Pancreas (tissue), 10 donors: ENCODE measurements at regions not wholly inside any gene's neighbourhood (a gene's known extent, or its start where the extent isn't known, plus 50 kb on each side); places are given as distances from the start of the nearest gene placed in this dataset.

Experiments
- ATAC-seq, 4 donors: fragments of 200-7000 bp; cut with Tn5 transposase; one replicate each; pipeline versions ENCODE4 v1.8.0 to v1.9.1; 2020; ENCODE audit warnings: mild to moderate bottlenecking in 4 of 4, moderate library complexity in 4 of 4
- DNase-seq, 6 donors: peaks; one replicate each; pipeline ENCODE4 v3.0.0-alpha.2; 2020
- FAIRE-seq: peaks from 2 replicates; lab custom pipeline; 2012; peaks lifted over from hg19 to GRCh38; lab: Jason Lieb, UNC
- H3K27ac ChIP-seq, 4 donors: fragments of 200-600 bp; sonication (generic); 1 replicate in 3 of 4; 2 replicates in 1 of 4; pipeline versions ENCODE4 v1.5.0 to v1.8.0; 2020
- H3K27me3 ChIP-seq, 4 donors: fragments of 200-600 bp; one replicate each; pipeline ENCODE4 v1.8.0; 2021
- H3K36me3 ChIP-seq, 3 donors: fragments of 200-600 bp; sonication (generic) in 1 of 3; one replicate each; pipeline versions ENCODE4 v1.5.0 to v1.8.0; 2020 to 2021
- H3K4me1 ChIP-seq, 3 donors: fragments of 200-600 bp; one replicate each; pipeline ENCODE4 v1.8.0; 2021
- H3K4me3 ChIP-seq, 4 donors: fragments of 200-600 bp; sonication (generic) in 2 of 4; one replicate each; pipeline versions ENCODE4 v1.5.0 to v1.8.0; 2020 to 2021
- H3K9me3 ChIP-seq, 4 donors: fragments of 200-600 bp; one replicate each; pipeline ENCODE4 v1.8.0; 2021
- CTCF ChIP-seq, 4 donors: fragments of 200-600 bp; sonication (generic) in 3 of 4; IDR thresholded peaks; one replicate each; pipeline versions ENCODE4 v1.5.0 to v1.8.0; 2021; ENCODE audit warnings: antibody characterized with exemption in 4 of 4
- WGBS, 2 donors: extraction: QIAGEN DNeasy Blood & Tissue Kit; methylation state at CpG; one replicate each; pipeline ENCODE4 v1.1.7; 2013; 5-methylcytosine and 5-hydroxymethylcytosine counted together
- intact Hi-C, 3 donors: fragments of 100-400 bp; cut with DNase I; formaldehyde crosslinking; loops; one replicate each; pipeline versions ENCODE4 v1.11.1 to v1.14.2; 2022
- donor health status: healthy with polysubstance abuse.
- donor health status: DM: no; HTN: no; CAD: no; lungs with moderate emphysema.
- donor health status: DM: no; HTN: no; CAD: no.
- donor health status: control.
- donor health status: control.
- donor health status: Bipolar disorder and iron deficiency.
- donor health status: DM: yes; HTN: yes; CAD: no.
- donor health status: DM: no; HTN: no; CAD: no.
- donor health status: DM: no; HTN: no; CAD: no.
- donor health status: DM: yes; HTN: yes; CAD: no.

GRCh38 chr10:112095731-112096130 lies 87.8 kb downstream of the GPAM start:
- no peaks in the 10 kb centered on the region for H3K36me3 ChIP-seq
- no peak for FAIRE-seq

GRCh38 chr10:112098682-112099081 lies 84.9 kb downstream of the GPAM start:
- no peak for FAIRE-seq
- intact Hi-C loops: no loop called here
- Histone ChIP-seq H3K9me3 (no peaks in the 10 kb centered on the region), H3K27ac (no peak overlapping the region), H3K27me3 (no peaks in the 10 kb centered on the region), H3K4me3 (no peak overlapping the region), H3K36me3 (no peaks in the 10 kb centered on the region), H3K4me1 (no peaks in the 10 kb centered on the region)
- TF ChIP-seq CTCF (IDR thresholded peaks at IDR 0.05): no peak
- ATAC-seq: no peak
- DNase-seq: no peak
- 53 to 64% methylated on average over 3 of the region's 3 CpGs for whole genome bisulfite sequencing, 2 donors

More at GRCh38 chr10:112095731-112096130, 87.8 kb downstream of the GPAM start:
- WGBS, 2 donors: 49 to 69% methylated on average over 5 of the region's 5 CpGs
- intact Hi-C loops: no loop called here
- ATAC-seq (no peak), DNase-seq (no peak)
- no peaks in the 10 kb centered on the region for H3K9me3 ChIP-seq
- no peaks in the 10 kb centered on the region for H3K4me1 ChIP-seq
- no peak for TF ChIP-seq CTCF (IDR thresholded peaks at IDR 0.05)
- no peak overlapping the region for H3K27ac ChIP-seq
- H3K27me3 ChIP-seq: no peaks in the 10 kb centered on the region
- H3K4me3 ChIP-seq: no peak overlapping the region
